ENCODE measurements at regions not wholly inside any gene's neighbourhood (a gene's known extent, or its start where the extent isn't known, plus 50 kb on each side); places are given as distances from the start of the nearest gene placed in this dataset.

DNA sequence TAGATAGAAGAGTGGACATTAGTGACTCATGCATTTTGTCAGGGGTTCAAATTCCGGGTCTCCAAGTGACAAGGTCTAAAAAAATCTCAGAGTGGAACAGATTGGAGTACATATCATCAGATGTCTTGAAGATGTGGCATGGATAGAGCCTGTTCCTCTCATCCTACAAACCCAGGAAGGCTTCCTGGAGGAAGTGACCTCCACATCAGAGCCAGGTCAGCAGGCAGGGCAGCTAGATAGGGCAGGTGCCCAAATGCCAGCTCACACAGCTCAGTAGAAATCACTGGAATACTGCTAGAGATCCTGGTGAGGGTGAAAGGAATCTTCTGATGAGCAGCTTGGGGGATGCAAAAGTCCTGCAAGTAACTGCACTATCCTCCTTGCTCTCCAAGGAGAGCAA, 196.6 kb upstream of the SDK2 start:
- intact Hi-C loops (cut with DNase I): no loop called here
- Histone ChIP-seq H3K4me3 (no peak overlapping the region), H3K27ac (no peak overlapping the region), H3K36me3 (no peaks in the 10 kb centered on the region), H3K9me3 (no peaks in the 10 kb centered on the region), H3K4me1 (no peaks in the 10 kb centered on the region), H3K27me3 (ENCODE audit: low read depth) (no peaks in the 10 kb centered on the region)
- ATAC-seq: no peak
- no peak for DNase-seq
- TF ChIP-seq, protein P1, sequence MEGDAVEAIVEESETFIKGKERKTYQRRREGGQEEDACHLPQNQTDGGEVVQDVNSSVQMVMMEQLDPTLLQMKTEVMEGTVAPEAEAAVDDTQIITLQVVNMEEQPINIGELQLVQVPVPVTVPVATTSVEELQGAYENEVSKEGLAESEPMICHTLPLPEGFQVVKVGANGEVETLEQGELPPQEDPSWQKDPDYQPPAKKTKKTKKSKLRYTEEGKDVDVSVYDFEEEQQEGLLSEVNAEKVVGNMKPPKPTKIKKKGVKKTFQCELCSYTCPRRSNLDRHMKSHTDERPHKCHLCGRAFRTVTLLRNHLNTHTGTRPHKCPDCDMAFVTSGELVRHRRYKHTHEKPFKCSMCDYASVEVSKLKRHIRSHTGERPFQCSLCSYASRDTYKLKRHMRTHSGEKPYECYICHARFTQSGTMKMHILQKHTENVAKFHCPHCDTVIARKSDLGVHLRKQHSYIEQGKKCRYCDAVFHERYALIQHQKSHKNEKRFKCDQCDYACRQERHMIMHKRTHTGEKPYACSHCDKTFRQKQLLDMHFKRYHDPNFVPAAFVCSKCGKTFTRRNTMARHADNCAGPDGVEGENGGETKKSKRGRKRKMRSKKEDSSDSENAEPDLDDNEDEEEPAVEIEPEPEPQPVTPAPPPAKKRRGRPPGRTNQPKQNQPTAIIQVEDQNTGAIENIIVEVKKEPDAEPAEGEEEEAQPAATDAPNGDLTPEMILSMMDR (IDR thresholded peaks at IDR 0.05): no peak

DNA sequence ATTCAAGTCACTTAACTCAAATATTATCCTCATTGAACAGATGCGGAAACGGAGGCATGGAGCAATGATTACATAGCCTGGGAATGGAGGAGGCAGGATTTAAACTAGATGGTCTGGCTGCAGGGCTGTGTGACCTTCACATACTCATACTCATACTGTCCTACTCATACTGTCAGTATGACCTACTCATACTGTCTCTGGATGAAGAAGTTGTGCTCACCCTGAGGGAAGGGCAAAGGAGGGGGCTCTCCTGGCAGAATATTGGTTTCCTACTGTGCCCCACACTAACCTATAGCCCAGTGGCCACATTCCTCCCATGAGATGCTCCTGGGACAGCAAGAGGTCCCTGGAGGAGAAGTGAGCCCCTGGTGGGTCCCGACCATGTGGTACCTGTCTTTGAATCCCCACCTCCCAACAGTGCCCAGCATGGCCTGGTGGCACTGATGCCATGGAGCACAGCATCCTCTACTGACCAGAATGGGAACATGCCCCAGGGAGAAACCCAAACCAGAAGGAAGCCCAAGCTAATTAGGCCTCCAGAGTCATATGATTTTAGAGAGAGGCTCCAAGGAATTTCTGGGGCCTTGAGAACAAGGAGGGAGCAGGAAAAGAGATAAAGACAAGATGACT, 197.3 kb upstream of the SDK2 start:
- TF ChIP-seq, protein P1 (IDR thresholded peaks at IDR 0.05): peak; percentile 45
- Histone ChIP-seq H3K36me3 (no peaks in the 10 kb centered on the region), H3K27ac (no peak overlapping the region), H3K27me3 (ENCODE audit: low read depth) (no peaks in the 10 kb centered on the region), H3K9me3 (no peaks in the 10 kb centered on the region), H3K4me3 (no peak overlapping the region), H3K4me1 (no peaks in the 10 kb centered on the region)
- intact Hi-C loops (cut with DNase I): no loop called here
- no peak for ATAC-seq
- DNase-seq: no peak

GRCh38 chr17:73847952-73848351, 203.7 kb upstream of the SDK2 start:
- no peak for ATAC-seq
- no peaks in the 10 kb centered on the region for H3K4me1 ChIP-seq
- intact Hi-C loops (cut with DNase I): no loop called here
- H3K27me3 ChIP-seq (ENCODE audit: low read depth): no peaks in the 10 kb centered on the region
- H3K36me3 ChIP-seq: no peaks in the 10 kb centered on the region
- TF ChIP-seq, protein P1 (IDR thresholded peaks at IDR 0.05): no peak
- no peak overlapping the region for H3K4me3 ChIP-seq
- no peak for DNase-seq
- H3K27ac ChIP-seq: no peak overlapping the region
- no peaks in the 10 kb centered on the region for H3K9me3 ChIP-seq

DNA sequence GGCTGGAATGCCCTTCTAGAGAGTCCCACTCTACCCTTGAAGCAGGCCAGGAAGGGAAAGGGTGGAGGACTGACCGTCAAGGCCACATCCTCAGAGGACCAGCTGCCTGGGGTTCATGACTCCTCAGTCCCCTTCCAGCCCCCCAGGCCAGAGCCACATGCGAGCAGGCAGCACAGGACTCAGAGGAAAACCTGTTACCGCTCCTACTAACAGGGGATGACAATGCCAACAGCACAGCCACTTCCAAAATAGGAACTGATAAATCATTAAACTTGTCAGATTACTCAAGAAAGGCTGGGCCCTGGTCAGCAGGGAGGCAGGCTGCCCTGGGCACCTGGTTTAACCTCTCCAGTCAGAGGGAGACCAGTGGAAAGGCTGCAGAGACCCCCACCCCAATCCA, 206.2 kb upstream of the SDK2 start:
- Histone ChIP-seq H3K36me3 (no peaks in the 10 kb centered on the region), H3K4me1 (no peaks in the 10 kb centered on the region), H3K27ac (no peak overlapping the region), H3K4me3 (no peak overlapping the region), H3K27me3 (ENCODE audit: low read depth) (no peaks in the 10 kb centered on the region), H3K9me3 (no peaks in the 10 kb centered on the region)
- TF ChIP-seq, protein P1 (IDR thresholded peaks at IDR 0.05): no peak
- intact Hi-C loops (cut with DNase I): no loop called here
- DNase-seq (no peak), ATAC-seq (no peak)

DNA sequence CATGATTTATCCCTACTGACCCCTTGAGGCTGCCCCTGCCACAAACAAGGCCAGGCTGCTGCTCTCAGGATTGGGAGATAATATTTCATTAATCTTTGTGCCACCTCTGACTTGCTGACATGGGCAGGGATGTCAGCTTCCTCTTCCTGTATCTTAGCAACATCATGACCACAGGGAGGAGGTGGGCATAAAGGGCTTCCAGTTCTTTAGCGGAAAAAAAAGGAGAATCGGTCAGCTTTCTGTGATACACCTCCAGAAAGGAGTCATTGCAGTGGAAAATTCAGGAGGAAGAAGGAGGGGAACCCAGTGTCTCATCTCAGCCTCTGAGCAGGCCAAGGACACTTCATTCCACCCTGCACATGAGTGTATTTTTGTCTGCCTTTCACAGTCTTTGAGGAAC, 206.8 kb upstream of the SDK2 start:
- no peak overlapping the region for H3K27ac ChIP-seq

More for the DNA sequence above, 206.8 kb upstream of the SDK2 start:
- H3K36me3 ChIP-seq: no peaks in the 10 kb centered on the region
- no peaks in the 10 kb centered on the region for H3K9me3 ChIP-seq
- no peaks in the 10 kb centered on the region for H3K4me1 ChIP-seq
- DNase-seq (no peak), ATAC-seq (no peak)
- TF ChIP-seq, protein P1 (IDR thresholded peaks at IDR 0.05): no peak
- H3K27me3 ChIP-seq (ENCODE audit: low read depth): no peaks in the 10 kb centered on the region
- no peak overlapping the region for H3K4me3 ChIP-seq
- intact Hi-C loops (cut with DNase I): no loop called here
